ENCODE measurements at regions not wholly inside any gene's neighbourhood (a gene's known extent, or its start where the extent isn't known, plus 50 kb on each side); places are given as distances from the start of the nearest gene placed in this dataset.

DNA sequence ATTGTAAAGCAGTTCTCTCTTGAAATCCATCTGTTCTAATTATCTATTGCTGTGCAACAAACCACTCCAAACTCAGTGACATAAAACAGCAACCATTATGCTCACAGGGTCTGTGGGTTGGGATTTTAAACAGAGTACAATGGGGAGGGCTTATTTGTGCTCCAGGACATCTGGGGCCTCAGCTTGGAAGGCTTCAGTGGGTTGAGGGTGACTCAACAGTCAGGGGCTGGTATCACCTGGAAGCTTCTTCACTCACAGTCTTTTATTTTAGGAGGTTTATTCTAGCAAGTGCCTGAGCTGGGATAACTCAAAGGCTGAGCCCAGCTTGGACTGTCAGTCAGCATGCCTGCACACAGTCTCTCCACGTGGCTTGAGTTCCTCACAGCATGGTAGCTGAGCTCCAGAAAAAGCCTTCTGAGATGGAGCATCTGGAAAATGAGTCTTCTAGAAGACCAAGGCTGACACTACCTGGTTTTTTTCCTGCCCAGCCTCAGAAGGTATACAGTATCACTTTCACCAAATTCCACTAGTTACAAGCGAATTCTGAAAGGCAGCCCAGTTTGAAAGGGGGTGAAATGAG lies 234.6 kb upstream of the ID4 start:
- no peaks in the 10 kb centered on the region for H3K4me1 ChIP-seq (ENCODE audit: control insufficient read depth, insufficient read depth, low read length)
- no peak overlapping the region for H3K9ac ChIP-seq (ENCODE audit: extremely low read depth, low read length, poor library complexity, severe bottlenecking)
- no peaks in the 10 kb centered on the region for H3K27me3 ChIP-seq (ENCODE audit: control insufficient read depth, insufficient read depth, low read length, poor library complexity, severe bottlenecking)
- H3K36me3 Mint-ChIP-seq (ENCODE audit: low read depth), result no peaks in the 10 kb centered on the region
- no peak overlapping the region for H3K27ac Mint-ChIP-seq
- H3K9me3 ChIP-seq (ENCODE audit: control insufficient read depth, low read length), result no peaks in the 10 kb centered on the region
- DNase-seq, result no peak
- no peaks in the 10 kb centered on the region for H3K36me3 ChIP-seq (ENCODE audit: control insufficient read depth, insufficient read depth, low read length)
- H3K4me1 Mint-ChIP-seq, result no peaks in the 10 kb centered on the region
- no peak overlapping the region for H3K27ac ChIP-seq (ENCODE audit: low read depth, low read length)
- 40 to 81% methylated on average over 1 to 2 of the region's 2 CpGs for WGBS, 2 experiments (ENCODE audit: insufficient coverage in 1 of 2, insufficient read length in 1 of 2)
- H3K4me3 ChIP-seq (ENCODE audit: low read length), result no peak overlapping the region
- H3K27me3 Mint-ChIP-seq (ENCODE audit: insufficient read depth), result no peaks in the 10 kb centered on the region
- TF ChIP-seq, protein P1, sequence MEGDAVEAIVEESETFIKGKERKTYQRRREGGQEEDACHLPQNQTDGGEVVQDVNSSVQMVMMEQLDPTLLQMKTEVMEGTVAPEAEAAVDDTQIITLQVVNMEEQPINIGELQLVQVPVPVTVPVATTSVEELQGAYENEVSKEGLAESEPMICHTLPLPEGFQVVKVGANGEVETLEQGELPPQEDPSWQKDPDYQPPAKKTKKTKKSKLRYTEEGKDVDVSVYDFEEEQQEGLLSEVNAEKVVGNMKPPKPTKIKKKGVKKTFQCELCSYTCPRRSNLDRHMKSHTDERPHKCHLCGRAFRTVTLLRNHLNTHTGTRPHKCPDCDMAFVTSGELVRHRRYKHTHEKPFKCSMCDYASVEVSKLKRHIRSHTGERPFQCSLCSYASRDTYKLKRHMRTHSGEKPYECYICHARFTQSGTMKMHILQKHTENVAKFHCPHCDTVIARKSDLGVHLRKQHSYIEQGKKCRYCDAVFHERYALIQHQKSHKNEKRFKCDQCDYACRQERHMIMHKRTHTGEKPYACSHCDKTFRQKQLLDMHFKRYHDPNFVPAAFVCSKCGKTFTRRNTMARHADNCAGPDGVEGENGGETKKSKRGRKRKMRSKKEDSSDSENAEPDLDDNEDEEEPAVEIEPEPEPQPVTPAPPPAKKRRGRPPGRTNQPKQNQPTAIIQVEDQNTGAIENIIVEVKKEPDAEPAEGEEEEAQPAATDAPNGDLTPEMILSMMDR (conservative IDR thresholded peaks at IDR 0.05), result no peak
- no peak overlapping the region for H3K4me3 Mint-ChIP-seq
- H3K9me3 Mint-ChIP-seq, result no peaks in the 10 kb centered on the region

DNA sequence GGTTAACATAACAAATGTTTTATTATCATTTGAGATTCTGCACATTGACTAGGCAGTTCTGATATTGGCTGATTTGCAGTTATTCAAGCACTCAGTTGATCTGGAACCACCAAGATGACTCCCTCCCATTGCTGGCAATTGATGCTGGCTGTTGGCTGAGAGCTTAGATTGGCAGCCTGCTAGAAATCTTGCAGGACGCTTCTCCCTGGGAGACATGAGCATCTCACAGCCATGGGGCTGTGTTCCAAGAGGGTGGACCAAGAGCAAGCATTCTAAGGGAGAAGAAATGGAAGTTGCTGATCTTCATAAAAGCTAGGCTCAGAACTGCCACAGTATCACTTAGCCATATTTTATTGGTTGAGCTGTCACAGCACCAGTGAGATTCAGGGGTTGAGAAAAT lies 233.4 kb upstream of the ID4 start:
- no peak overlapping the region for H3K4me3 ChIP-seq (ENCODE audit: low read length)
- Mint-ChIP-seq H3K4me3 (no peak overlapping the region), H3K27me3 (ENCODE audit: insufficient read depth) (no peaks in the 10 kb centered on the region), H3K27ac (no peak overlapping the region), H3K4me1 (no peaks in the 10 kb centered on the region), H3K9me3 (no peaks in the 10 kb centered on the region), H3K36me3 (ENCODE audit: low read depth) (no peaks in the 10 kb centered on the region)
- H3K36me3 ChIP-seq (ENCODE audit: control insufficient read depth, insufficient read depth, low read length), result no peaks in the 10 kb centered on the region
- no peak overlapping the region for H3K9ac ChIP-seq (ENCODE audit: extremely low read depth, low read length, poor library complexity, severe bottlenecking)
- no peak for DNase-seq
- no peaks in the 10 kb centered on the region for H3K4me1 ChIP-seq (ENCODE audit: control insufficient read depth, insufficient read depth, low read length)
- 95 to 100% methylated on average over 1 of the region's 1 CpG for WGBS, 2 experiments (ENCODE audit: insufficient coverage in 1 of 2, insufficient read length in 1 of 2)
- H3K27me3 ChIP-seq (ENCODE audit: control insufficient read depth, insufficient read depth, low read length, poor library complexity, severe bottlenecking), result no peaks in the 10 kb centered on the region
- TF ChIP-seq, protein P1 (conservative IDR thresholded peaks at IDR 0.05), result no peak
- H3K9me3 ChIP-seq (ENCODE audit: control insufficient read depth, low read length), result no peaks in the 10 kb centered on the region
- H3K27ac ChIP-seq (ENCODE audit: low read depth, low read length), result no peak overlapping the region

DNA sequence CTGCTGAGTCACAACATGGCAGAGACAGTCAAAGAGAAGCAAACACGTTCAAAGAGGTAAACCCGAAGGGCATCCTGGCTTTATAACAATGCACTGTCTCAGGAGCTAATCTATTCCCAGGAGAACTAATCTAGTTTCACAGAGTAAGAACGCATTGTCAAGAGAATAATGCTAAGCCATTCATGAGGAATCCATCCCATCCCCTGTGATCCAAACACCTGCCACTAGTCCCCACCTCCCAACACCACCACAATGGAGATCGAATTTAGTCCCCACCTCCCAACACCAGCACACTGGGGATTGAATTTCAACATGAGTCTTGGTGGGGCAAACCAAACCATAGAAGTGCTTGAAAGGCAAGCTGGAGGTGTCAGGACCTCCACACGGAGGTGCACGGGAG lies 231.5 kb upstream of the ID4 start:
- Histone ChIP-seq H3K27me3 (ENCODE audit: control insufficient read depth, insufficient read depth, low read length, poor library complexity, severe bottlenecking) (no peaks in the 10 kb centered on the region), H3K36me3 (ENCODE audit: control insufficient read depth, insufficient read depth, low read length) (no peaks in the 10 kb centered on the region), H3K4me3 (ENCODE audit: low read length) (no peak overlapping the region), H3K9me3 (ENCODE audit: control insufficient read depth, low read length) (no peaks in the 10 kb centered on the region), H3K27ac (ENCODE audit: low read depth, low read length) (no peak overlapping the region), H3K9ac (ENCODE audit: extremely low read depth, low read length, poor library complexity, severe bottlenecking) (no peak overlapping the region), H3K4me1 (ENCODE audit: control insufficient read depth, insufficient read depth, low read length) (no peaks in the 10 kb centered on the region)
- H3K27me3 Mint-ChIP-seq (ENCODE audit: insufficient read depth), result no peaks in the 10 kb centered on the region
- H3K36me3 Mint-ChIP-seq (ENCODE audit: low read depth), result no peaks in the 10 kb centered on the region
- H3K9me3 Mint-ChIP-seq, result no peaks in the 10 kb centered on the region
- no peak for DNase-seq
- H3K4me1 Mint-ChIP-seq, result no peaks in the 10 kb centered on the region
- H3K27ac Mint-ChIP-seq, result no peak overlapping the region
- TF ChIP-seq, protein P1 (conservative IDR thresholded peaks at IDR 0.05), result no peak
- no peak overlapping the region for H3K4me3 Mint-ChIP-seq
- 86 to 92% methylated on average over 4 to 6 of the region's 6 CpGs for WGBS, 2 experiments (ENCODE audit: insufficient coverage in 1 of 2, insufficient read length in 1 of 2)

All from endodermal cell (in vitro differentiated cells).